ENCODE measurements at regions not wholly inside any gene's neighbourhood (a gene's known extent, or its start where the extent isn't known, plus 50 kb on each side); places are given as distances from the start of the nearest gene placed in this dataset.

GRCh38 chr4:164197556-164197955 lies 556.4 kb upstream of the SMIM31 start:
- H3K27me3 Mint-ChIP-seq (ENCODE audit: low read depth, poor library complexity) = peaks cover 2% of the 10 kb centered on the region
- no peak for TF ChIP-seq CTCF (IDR thresholded peaks at IDR 0.05)
- DNase-seq = no peak
- H3K27ac Mint-ChIP-seq = no peak overlapping the region
- H3K36me3 Mint-ChIP-seq (ENCODE audit: low read depth) = no peaks in the 10 kb centered on the region
- no peaks in the 10 kb centered on the region for H3K9me3 Mint-ChIP-seq
- H3K4me3 Mint-ChIP-seq = no peak overlapping the region
- no peaks in the 10 kb centered on the region for H3K4me1 Mint-ChIP-seq

GRCh38 chr4:164203476-164203875 lies 550.5 kb upstream of the SMIM31 start:
- Mint-ChIP-seq H3K36me3 (ENCODE audit: low read depth) (no peaks in the 10 kb centered on the region), H3K27ac (no peak overlapping the region), H3K4me3 (no peak overlapping the region), H3K27me3 (ENCODE audit: low read depth, poor library complexity) (no peaks in the 10 kb centered on the region), H3K4me1 (no peaks in the 10 kb centered on the region), H3K9me3 (no peaks in the 10 kb centered on the region)
- TF ChIP-seq CTCF (IDR thresholded peaks at IDR 0.05) = no peak
- DNase-seq = no peak

GRCh38 chr4:164204434-164204833 lies 549.5 kb upstream of the SMIM31 start:
- no peaks in the 10 kb centered on the region for H3K36me3 Mint-ChIP-seq (ENCODE audit: low read depth)
- TF ChIP-seq CTCF (IDR thresholded peaks at IDR 0.05) = no peak
- no peak overlapping the region for H3K27ac Mint-ChIP-seq

GRCh38 chr4:164207460-164207859 lies 546.5 kb upstream of the SMIM31 start:
- H3K4me1 Mint-ChIP-seq = no peaks in the 10 kb centered on the region
- no peak overlapping the region for H3K4me3 Mint-ChIP-seq
- no peak overlapping the region for H3K27ac Mint-ChIP-seq
- H3K36me3 Mint-ChIP-seq (ENCODE audit: low read depth) = no peaks in the 10 kb centered on the region
- TF ChIP-seq CTCF (IDR thresholded peaks at IDR 0.05) = no peak
- H3K9me3 Mint-ChIP-seq = no peaks in the 10 kb centered on the region
- no peak for DNase-seq
- peaks cover 3% of the 10 kb centered on the region for H3K27me3 Mint-ChIP-seq (ENCODE audit: low read depth, poor library complexity)

More at GRCh38 chr4:164204434-164204833, 549.5 kb upstream of the SMIM31 start:
- Mint-ChIP-seq H3K4me1 (no peaks in the 10 kb centered on the region), H3K27me3 (ENCODE audit: low read depth, poor library complexity) (peaks cover 3% of the 10 kb centered on the region), H3K9me3 (no peaks in the 10 kb centered on the region), H3K4me3 (no peak overlapping the region)
- no peak for DNase-seq

GRCh38 chr4:164210377-164210776 lies 543.6 kb upstream of the SMIM31 start:
- no peak for TF ChIP-seq CTCF (IDR thresholded peaks at IDR 0.05)
- Mint-ChIP-seq H3K4me3 (no peak overlapping the region), H3K9me3 (no peaks in the 10 kb centered on the region), H3K27me3 (ENCODE audit: low read depth, poor library complexity) (peaks cover 3% of the 10 kb centered on the region), H3K27ac (no peak overlapping the region), H3K36me3 (ENCODE audit: low read depth) (no peaks in the 10 kb centered on the region), H3K4me1 (no peaks in the 10 kb centered on the region)
- DNase-seq = no peak

- no peak overlapping the region for H3K4me3 Mint-ChIP-seq
- no peaks in the 10 kb centered on the region for H3K9me3 Mint-ChIP-seq
- peaks cover 3% of the 10 kb centered on the region for H3K27me3 Mint-ChIP-seq (ENCODE audit: low read depth, poor library complexity)
- no peak overlapping the region for H3K27ac Mint-ChIP-seq
- H3K4me1 Mint-ChIP-seq = no peaks in the 10 kb centered on the region
- no peaks in the 10 kb centered on the region for H3K36me3 Mint-ChIP-seq (ENCODE audit: low read depth)
- TF ChIP-seq CTCF (IDR thresholded peaks at IDR 0.05) = no peak
- DNase-seq = no peak
These were observed 541.8 kb upstream of the SMIM31 start for GRCh38 chr4:164212134-164212533.

All from nephron progenitor cell (in vitro differentiated cells).